ENCODE measurements at regions not wholly inside any gene's neighbourhood (a gene's known extent, or its start where the extent isn't known, plus 50 kb on each side); places are given as distances from the start of the nearest gene placed in this dataset.

- Histone ChIP-seq H3K9me3 (ENCODE audit: low read length) (no peaks in the 10 kb centered on the region), H3K4me1 (ENCODE audit: insufficient read depth, low read length) (no peaks in the 10 kb centered on the region), H3K4me2 (ENCODE audit: low read depth, low read length) (no peak overlapping the region), H3K36me3 (replicated peaks in 1 of 2; ENCODE audit: control insufficient read depth in 1 of 2, insufficient read depth in 2 of 2, low read length in 2 of 2) (no peaks in the 10 kb centered on the region), H4K20me1 (ENCODE audit: insufficient read depth, low read length) (no peaks in the 10 kb centered on the region), H3K9ac (ENCODE audit: insufficient read depth, low read depth, low read length) (no peak overlapping the region), H3K27me3 (ENCODE audit: control insufficient read depth in 1 of 2, insufficient read depth in 2 of 2, low read length in 2 of 2) (peaks cover 0 to 26% of the 10 kb centered on the region in 2 experiments; a peak in 4 of 5 replicates), H3K27ac (ENCODE audit: extremely low read length, insufficient read depth, low read length) (no peak overlapping the region), H3K4me3 (replicated peaks in 1 of 3; ENCODE audit: insufficient read depth in 1 of 3, low read depth in 2 of 3, low read length in 3 of 3) (no peak overlapping the region), H2AFZ (ENCODE audit: low read length) (no peak overlapping the region), H3K79me2 (ENCODE audit: insufficient read depth, low read length) (no peaks in the 10 kb centered on the region)
- FAIRE-seq (no peak), DNase-seq (ENCODE audit: low spot score) (no peak), ATAC-seq (no peak)
- POLR2A ChIA-PET = no interaction called here
- WGBS (ENCODE audit: low lambda C conversion rate) = 50% methylated on average over 2 of the region's 2 CpGs
- no peak for TF ChIP-seq TGIF2 (CRISPR knock-in tag; IDR thresholded peaks at IDR 0.05)
- no peak for TF ChIP-seq MTA3 (CRISPR knock-in tag; IDR thresholded peaks at IDR 0.05)
- TF ChIP-seq ZFAT (CRISPR knock-in tag; conservative IDR thresholded peaks at IDR 0.05) = no peak
- TF ChIP-seq NR2F1 (CRISPR knock-in tag; IDR thresholded peaks at IDR 0.05) = no peak
- TF ChIP-seq PPARG (CRISPR knock-in tag; conservative IDR thresholded peaks at IDR 0.05) = no peak
- TF ChIP-seq KLF11 (CRISPR knock-in tag; IDR thresholded peaks at IDR 0.05) = no peak
- TF ChIP-seq ZNF883 (CRISPR knock-in tag; IDR thresholded peaks at IDR 0.05; ENCODE audit: not compliant biosample characterization) = no peak
- no peak for TF ChIP-seq ZNF761 (CRISPR knock-in tag; conservative IDR thresholded peaks at IDR 0.05)
- no peak for TF ChIP-seq CCDC6 (CRISPR knock-in tag; IDR thresholded peaks at IDR 0.05)
- TF ChIP-seq ATF7 (IDR thresholded peaks at IDR 0.05) = no peak
- TF ChIP-seq ATF7 (CRISPR knock-in tag; IDR thresholded peaks at IDR 0.05) = no peak
- no peak for TF ChIP-seq ZNF775 (CRISPR knock-in tag; IDR thresholded peaks at IDR 0.05; ENCODE audit: borderline replicate concordance)
- no peak for TF ChIP-seq ZGPAT (CRISPR knock-in tag; IDR thresholded peaks at IDR 0.05)
- no peak for TF ChIP-seq ZSCAN29 (CRISPR knock-in tag; conservative IDR thresholded peaks at IDR 0.05)
- TF ChIP-seq, protein P1, sequence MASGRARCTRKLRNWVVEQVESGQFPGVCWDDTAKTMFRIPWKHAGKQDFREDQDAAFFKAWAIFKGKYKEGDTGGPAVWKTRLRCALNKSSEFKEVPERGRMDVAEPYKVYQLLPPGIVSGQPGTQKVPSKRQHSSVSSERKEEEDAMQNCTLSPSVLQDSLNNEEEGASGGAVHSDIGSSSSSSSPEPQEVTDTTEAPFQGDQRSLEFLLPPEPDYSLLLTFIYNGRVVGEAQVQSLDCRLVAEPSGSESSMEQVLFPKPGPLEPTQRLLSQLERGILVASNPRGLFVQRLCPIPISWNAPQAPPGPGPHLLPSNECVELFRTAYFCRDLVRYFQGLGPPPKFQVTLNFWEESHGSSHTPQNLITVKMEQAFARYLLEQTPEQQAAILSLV (CRISPR knock-in tag; IDR thresholded peaks at IDR 0.05; ENCODE audit: borderline replicate concordance) = no peak
- no peak for TF ChIP-seq YY1 (IDR thresholded peaks at IDR 0.05; ENCODE audit: insufficient read depth, insufficient replicate concordance, low read depth, low read length)
- in situ Hi-C loops (cut with HindIII; ENCODE audit: extremely low pct_ligation_motif_present, low pct_unique_long_range_greater_than_20kb) (no loop called here), intact Hi-C loops (cut with micrococcal nuclease; ENCODE audit: unreplicated experiment) (no loop called here)
- BruUV-seq (replicated peaks) = no TSS peak
- CTCF ChIA-PET (ENCODE audit: low intra/inter-chr PET ratio, low total read pairs) = no interaction called here
Observed at GRCh38 chr6:87951751-87952150, 95.9 kb upstream of the SPACA1 start.
